Bronchial epithelial cell (primary cell): ENCODE measurements at regions not wholly inside any gene's neighbourhood (a gene's known extent, or its start where the extent isn't known, plus 50 kb on each side); places are given as distances from the start of the nearest gene placed in this dataset.

Experiments used
- DNase-seq: peaks from one replicate; pipeline ENCODE4 v3.0.0-alpha.2; 2010; ENCODE audit warnings: low read depth
- FAIRE-seq: peaks from 2 replicates; lab custom pipeline; 2011; peaks lifted over from hg19 to GRCh38; lab: Jason Lieb, UNC
- H3K27me3 ChIP-seq: 2 replicates; pipeline ENCODE4 v1.5.1; 2011; ENCODE audit warnings: low read length; ENCODE audit not compliant: control insufficient read depth, insufficient read depth
- H3K36me3 ChIP-seq: 2 replicates; pipeline ENCODE4 v1.5.1; 2011; ENCODE audit warnings: low read length; ENCODE audit not compliant: control insufficient read depth, insufficient read depth
- H3K4me3 ChIP-seq: 2 replicates; pipeline ENCODE4 v1.5.1; 2011; ENCODE audit warnings: mild to moderate bottlenecking, low read depth, low read length, control low read depth
- TF ChIP-seq, protein P1 (sequence below): IDR thresholded peaks from 2 replicates; pipeline ENCODE4 v1.5.1; 2011; ENCODE audit warnings: mild to moderate bottlenecking, moderate library complexity, low read length, control low read depth, inconsistent platforms; ENCODE audit not compliant: insufficient read depth, severe bottlenecking

- no peak overlapping the region for H3K4me3 ChIP-seq
- DNase-seq = no peak
- H3K36me3 ChIP-seq = no peaks in the 10 kb centered on the region
- no peak for FAIRE-seq
- H3K27me3 ChIP-seq = no peaks in the 10 kb centered on the region
- TF ChIP-seq, protein P1, sequence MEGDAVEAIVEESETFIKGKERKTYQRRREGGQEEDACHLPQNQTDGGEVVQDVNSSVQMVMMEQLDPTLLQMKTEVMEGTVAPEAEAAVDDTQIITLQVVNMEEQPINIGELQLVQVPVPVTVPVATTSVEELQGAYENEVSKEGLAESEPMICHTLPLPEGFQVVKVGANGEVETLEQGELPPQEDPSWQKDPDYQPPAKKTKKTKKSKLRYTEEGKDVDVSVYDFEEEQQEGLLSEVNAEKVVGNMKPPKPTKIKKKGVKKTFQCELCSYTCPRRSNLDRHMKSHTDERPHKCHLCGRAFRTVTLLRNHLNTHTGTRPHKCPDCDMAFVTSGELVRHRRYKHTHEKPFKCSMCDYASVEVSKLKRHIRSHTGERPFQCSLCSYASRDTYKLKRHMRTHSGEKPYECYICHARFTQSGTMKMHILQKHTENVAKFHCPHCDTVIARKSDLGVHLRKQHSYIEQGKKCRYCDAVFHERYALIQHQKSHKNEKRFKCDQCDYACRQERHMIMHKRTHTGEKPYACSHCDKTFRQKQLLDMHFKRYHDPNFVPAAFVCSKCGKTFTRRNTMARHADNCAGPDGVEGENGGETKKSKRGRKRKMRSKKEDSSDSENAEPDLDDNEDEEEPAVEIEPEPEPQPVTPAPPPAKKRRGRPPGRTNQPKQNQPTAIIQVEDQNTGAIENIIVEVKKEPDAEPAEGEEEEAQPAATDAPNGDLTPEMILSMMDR = no peak
These were observed 134.2 kb upstream of the ALCAM start for GRCh38 chr3:105232553-105232952.

GRCh38 chr3:105233010-105233409 lies 133.7 kb upstream of the ALCAM start:
- Histone ChIP-seq H3K4me3 (no peak overlapping the region), H3K27me3 (no peaks in the 10 kb centered on the region), H3K36me3 (no peaks in the 10 kb centered on the region)
- TF ChIP-seq, protein P1 = no peak
- DNase-seq (peak; percentile 43), FAIRE-seq (no peak)

GRCh38 chr3:105235221-105235620 lies 131.5 kb upstream of the ALCAM start:
- DNase-seq (no peak), FAIRE-seq (no peak)
- no peaks in the 10 kb centered on the region for H3K36me3 ChIP-seq
- no peak overlapping the region for H3K4me3 ChIP-seq
- TF ChIP-seq, protein P1 = no peak
- H3K27me3 ChIP-seq = no peaks in the 10 kb centered on the region

DNA sequence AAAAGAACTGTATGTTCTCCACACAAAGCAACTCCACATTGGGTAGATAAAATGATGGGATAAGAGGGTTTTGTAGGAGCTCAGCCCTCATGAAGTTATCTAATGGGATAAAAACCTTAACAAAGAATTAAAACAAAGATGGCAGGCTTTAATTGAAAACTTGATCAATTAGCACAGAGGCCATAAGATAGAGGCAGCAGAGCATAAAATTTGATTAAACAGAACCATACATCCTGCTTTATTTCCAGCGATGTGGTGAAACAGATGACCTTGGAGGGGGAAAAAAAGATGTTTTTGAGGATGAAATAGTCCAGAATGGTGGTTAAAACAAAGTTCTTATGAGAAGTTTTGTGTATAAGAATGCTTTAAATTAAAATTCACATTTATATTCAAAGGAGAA lies 130.9 kb upstream of the ALCAM start:
- Histone ChIP-seq H3K36me3 (no peaks in the 10 kb centered on the region), H3K4me3 (no peak overlapping the region), H3K27me3 (no peaks in the 10 kb centered on the region)
- no peak for DNase-seq
- TF ChIP-seq, protein P1 = no peak
- FAIRE-seq = no peak

DNA sequence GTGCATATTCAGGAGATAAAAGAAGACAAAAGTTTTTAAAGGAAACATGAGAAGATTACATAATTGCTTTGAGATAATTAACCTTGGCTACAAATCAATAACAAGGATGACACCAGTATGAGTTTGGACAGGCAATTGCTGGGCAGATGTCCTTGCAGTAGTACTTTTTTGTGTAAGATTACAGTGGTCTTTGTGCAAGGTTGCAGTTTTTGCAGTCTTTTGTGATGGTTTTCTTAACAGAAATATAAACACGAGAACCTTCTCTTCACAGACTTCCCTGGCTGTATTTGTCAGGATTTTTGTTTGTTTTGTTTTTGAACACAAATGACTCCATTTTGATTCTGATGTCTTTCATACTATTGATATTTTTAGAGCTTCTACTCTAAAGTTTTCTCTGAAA lies 128.3 kb upstream of the ALCAM start:
- no peaks in the 10 kb centered on the region for H3K36me3 ChIP-seq
- TF ChIP-seq, protein P1 = no peak
- no peak overlapping the region for H3K4me3 ChIP-seq
- no peak for DNase-seq
- H3K27me3 ChIP-seq = no peaks in the 10 kb centered on the region
- no peak for FAIRE-seq

- FAIRE-seq (no peak), DNase-seq (no peak)
- TF ChIP-seq, protein P1 = no peak
- Histone ChIP-seq H3K4me3 (no peak overlapping the region), H3K27me3 (no peaks in the 10 kb centered on the region), H3K36me3 (no peaks in the 10 kb centered on the region)
These were observed 123.6 kb upstream of the ALCAM start for GRCh38 chr3:105243076-105243475.
